HG02973 (cell line): ENCODE measurements at regions not wholly inside any gene's neighbourhood (a gene's known extent, or its start where the extent isn't known, plus 50 kb on each side); places are given as distances from the start of the nearest gene placed in this dataset.
"Not testable (repeated sequence)": the region's sequence is repeated elsewhere in the genome, so short reads cannot be mapped to it uniquely, and the experiment has no call there.

ENCODE experiments used
- ATAC-seq: cut with Tn5 transposase; IDR thresholded peaks from one replicate; pipeline ENCODE4 v1.9.1; 2021; ENCODE audit warnings: moderate library complexity; ENCODE audit not compliant: unreplicated experiment

DNA sequence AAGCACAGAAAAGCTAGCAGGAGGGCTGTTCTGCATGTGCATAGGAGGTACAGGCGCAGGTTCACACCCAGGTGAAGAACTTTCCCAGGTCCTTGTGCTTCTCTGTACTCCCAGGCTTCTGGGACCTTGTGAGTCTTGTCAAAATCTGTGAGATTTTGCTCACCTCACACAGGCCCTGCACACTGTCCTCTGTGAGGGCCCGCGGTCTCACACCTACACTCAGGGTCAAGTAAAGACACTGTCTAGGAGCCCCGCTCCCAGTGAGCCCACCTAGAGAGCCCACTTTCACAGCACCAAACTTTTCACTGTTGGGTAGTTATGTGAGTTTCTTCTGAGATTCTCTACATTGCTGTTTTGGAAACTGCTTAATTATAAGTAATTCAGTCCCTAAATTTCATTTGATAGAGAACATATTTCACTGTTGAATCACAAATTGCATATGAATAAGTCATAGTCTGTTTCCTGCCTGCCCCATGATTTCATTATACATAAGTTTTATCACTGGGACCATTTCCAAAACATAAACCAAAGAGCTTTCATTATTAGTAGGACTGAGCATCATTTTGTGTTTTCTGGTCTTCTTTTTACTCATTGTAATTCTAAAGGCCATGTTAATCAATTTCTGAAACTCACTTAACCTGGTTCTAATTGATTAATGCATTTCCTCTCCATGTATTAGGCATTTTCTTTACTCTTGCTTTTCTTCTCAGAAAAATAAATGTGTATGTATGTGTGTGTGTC, 234.2 kb upstream of the SPOPL start:
- peak; percentile 87 for ATAC-seq

DNA sequence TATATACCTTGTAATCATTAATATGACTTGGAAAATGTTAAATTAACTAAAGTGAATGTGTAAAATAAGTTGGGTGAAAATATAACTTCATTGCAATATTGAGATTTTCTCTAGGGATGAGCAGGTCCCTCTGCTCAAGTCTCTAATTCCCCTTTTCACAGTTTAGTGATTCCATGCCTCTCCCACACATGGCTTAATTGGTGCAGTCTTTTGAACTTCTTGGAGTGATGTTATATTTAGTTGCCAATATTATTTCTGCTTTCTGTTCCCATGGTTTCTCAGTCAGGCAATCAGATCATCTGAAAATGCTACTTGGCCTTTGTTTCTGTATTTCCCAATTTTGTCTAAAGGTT, 233.7 kb upstream of the SPOPL start:
- peak; percentile 10 for ATAC-seq

DNA sequence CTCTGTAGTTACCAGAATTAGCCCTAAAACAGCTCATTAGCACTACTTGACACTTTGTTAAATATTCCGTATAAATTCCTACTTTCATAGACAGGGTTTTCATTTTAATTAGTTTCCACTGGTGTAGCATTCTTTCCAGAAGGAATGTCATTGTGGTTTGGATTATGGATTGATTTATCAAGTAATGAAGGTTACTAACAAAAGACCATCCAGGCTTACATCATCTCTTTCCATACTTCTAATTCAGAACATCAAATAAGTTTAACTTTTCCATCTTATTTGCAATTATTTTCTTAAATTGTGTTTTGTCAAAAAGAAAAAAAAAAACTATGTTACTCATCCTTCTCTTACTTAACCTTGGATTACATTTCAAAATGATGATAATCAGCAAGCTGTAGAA, 231.8 kb upstream of the SPOPL start:
- ATAC-seq = no peak

DNA sequence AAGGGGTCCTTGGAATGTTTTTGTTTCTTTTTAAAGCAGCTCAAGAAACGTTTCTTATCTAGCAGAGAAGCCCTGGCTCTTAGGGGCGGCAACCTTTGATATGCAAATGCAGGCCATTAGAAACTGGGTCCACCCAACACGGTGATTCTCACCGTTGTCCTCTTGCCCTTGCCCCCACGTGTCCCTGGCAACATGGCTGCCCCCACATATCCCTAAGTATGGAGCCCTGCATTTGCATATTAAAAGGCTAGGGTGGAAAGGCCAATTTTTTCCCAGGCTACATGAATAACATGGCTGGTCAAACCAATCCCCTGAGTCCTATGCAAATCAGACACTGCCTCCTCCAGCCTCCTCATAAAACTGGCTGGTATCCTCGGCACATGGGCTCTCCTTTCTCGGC, 230.1 kb upstream of the SPOPL start:
- no peak for ATAC-seq

DNA sequence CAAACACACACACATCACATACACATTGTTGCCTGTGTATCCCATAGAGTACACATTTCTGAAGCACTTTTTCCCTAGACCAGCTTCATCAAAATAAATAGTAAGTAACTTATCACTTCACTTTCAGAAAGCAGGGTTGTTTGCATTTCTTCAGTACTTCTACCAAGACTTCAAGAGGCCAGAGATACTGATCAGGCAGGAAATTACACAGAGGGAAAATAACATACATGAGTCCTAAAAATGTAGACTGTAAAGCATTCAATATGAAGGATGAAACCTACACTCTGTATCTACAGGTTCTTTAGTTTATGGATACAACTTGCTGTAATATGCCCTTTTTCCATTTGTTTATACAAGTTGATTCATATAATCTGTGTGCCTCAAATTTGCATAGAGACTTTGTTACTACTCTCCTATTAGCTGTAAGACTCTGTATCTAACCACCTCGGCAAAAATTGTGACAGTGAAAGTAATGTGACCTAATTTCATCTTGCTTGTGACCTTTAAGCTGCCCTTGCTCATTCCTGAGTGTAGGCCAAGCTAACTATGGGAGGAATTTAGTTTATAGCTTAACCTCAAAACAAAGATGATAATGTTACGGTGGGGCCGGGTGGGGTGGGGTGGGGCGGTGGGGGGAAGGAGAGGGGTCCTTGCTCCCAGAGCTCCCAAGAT, 228.9 kb upstream of the SPOPL start:
- ATAC-seq = no peak

DNA sequence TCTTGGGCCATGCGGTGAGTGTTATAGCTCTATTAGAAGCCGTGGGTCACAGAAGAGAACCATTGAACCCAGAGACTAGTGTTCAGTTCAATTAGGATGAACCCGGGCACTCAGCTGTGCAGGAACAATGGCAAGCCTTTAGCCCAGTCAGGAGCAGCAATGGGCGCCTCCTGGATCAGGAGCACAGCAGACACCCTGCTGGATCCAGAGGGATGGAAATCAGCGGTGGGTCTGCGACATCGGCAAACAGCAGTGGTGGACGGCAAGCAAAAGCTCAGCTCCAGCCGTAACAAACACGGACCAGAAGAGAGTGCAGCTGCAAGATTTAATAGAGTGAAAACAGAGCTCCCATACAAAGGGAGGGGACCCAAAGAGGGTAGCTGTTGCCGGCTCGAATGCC, 228.3 kb upstream of the SPOPL start:
- not testable (repeated sequence) for ATAC-seq

DNA sequence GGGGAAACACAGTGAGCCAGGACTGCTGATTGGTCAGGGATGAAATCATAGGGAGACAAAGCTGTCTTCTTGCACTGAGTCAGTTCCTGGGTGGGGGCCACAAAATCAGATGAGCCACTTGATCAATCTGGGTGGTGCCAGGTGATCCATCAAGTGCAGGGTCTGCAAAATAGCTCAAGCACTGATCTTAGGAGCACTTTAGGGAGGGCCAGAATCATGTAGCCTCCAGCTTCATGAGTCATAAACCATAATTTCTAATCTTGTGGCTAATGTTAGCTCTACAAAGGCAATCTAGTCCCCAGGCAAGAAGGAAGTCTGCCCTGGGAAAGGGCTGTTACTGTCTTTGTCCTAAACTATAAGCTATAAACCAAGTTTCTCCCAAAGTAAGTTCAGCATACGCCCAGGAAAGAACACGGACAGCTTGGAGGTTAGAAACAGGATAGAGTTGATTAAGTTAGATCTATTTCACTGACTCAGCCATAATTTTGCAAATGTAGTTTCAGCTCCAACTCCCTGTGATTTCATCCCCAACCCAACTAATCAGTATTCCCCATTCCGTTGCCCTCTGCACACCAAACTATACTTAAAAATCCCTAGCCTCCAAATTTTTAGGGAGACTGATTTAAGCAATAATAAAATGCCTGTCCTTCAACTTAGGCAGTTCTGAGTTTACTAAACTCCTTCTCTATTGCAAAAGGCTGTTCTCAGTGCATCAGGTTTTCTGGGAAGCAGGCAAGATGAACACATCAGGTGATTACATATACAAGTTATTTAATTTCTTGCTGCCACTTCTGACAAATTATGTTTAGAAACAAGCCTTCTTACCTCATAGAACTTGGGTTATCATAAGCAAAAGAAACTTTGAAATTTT, 226.9 kb upstream of the SPOPL start:
- no peak for ATAC-seq

DNA sequence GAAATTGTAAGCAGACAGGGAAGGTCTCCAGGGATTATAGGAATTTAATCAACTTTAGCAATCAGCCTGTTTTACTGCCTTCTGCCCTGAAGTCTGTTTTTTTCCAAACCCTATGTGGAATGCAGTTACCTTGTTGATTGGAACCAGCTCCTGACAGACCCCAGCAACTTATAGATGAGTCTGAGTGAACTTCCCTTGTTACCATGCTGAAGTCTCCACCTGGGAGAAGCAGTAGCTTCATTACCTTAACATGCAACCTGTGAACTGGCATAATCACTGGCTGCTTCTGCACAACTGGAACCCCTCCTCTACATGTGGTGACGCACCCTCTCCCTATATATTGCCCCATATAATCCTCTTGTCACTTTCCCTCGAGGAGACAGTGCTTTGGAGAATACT, 226.3 kb upstream of the SPOPL start:
- no peak for ATAC-seq

DNA sequence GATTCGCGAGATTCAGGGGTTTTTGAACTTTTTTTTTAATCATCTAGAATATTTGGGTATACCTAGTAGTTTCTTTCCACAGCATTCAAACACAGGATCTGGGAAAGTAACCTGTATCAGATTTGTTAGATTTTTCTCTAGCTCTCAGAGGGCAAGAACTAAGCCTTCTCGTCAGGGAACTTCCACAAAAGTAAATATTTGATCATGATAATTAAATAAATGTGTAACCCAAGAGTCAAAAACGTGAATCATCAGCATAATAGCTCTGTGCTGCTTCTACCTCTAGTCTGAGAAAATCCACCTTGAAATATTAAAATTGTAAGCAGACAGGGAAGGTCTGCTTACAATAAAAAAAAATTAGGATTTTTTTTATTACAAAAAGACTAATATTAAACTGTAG, 225.7 kb upstream of the SPOPL start:
- no peak for ATAC-seq

DNA sequence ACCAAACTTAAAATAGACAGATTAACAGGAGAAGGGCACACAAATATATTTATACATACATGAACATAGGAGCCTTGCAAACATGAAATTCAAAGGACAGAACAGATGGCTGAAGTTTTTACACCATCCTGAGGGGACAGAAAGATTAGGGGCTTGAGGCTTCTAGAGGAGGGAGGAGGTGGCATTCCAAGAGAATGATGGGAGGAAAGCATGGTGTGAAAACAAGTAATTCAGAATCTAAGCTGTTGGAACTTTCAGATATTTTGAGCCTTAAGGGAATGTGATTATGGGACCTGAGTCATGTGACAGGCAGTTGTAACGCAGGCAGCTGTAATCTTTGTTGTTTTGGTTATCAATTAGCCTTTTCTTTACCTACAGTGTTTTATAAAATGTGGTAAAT, 225.2 kb upstream of the SPOPL start:
- ATAC-seq = no peak

DNA sequence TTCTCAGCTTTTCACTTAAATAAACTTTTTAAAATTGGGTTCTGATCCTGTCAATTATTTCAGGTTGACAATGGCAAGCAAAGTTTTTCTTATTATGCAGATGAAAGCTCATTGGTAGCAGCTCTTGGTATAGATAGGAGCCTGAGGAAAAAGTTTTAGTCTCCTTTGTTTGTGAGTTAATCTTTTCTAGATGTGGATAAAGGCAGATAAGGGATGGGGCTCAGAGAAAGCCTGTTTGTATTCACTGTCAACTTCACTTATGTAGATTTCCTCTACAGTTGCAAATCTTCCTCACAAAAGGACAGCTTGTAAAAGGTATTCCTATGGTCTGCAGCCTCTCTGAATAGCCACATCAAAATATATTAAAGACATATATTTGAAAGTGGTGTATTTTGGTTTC, 224.5 kb upstream of the SPOPL start:
- ATAC-seq = no peak

DNA sequence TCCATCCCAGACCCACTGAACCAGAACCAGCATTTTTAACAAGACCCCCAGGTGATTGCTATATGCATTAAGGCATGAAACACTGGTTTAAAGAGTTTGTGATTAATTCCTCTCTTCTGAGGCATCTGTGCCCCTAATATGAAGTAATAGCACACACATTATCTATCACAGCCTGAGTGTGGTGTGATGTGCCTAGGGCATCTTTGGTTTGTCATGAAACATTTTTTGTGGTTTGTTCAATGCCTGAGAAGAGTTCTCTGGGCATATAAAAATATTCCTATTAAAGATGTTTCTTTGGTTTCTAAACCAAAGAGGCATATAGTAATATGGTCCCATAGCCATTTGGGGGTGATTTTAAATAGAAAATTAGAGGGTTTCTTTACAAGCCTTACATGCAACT, 221.7 kb upstream of the SPOPL start:
- ATAC-seq = no peak

DNA sequence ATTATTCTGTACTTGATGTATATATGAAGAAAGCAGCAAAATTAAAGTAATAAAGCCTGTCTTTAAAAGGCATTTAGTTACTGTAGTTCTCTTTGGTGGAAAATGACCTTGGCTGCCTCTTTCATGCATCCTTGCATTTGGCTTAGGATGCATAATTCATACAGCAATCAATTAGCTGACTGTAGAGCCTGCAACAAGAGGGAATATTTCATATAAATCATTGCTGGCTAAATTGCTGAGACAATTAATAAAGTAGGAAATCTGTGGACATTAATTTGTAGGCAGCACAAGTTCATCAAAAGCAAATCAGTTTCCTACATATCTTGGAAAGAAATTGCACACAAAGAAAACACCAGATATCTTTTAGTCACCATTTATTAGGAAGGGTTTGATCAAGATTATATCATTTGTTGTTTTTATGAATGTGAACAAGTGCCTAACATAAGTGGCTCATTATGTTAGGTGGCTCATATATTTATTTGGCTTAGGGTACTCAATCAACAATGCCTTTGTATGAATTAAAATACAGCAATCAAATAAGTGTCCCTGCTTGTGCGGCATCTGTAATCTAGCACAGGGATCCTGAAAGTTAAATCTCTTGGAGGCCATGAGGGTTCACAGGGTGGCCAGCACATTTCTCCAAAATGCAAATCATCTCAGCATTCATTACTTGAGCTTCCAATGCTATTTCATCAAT, 220.4 kb upstream of the SPOPL start:
- ATAC-seq = no peak

DNA sequence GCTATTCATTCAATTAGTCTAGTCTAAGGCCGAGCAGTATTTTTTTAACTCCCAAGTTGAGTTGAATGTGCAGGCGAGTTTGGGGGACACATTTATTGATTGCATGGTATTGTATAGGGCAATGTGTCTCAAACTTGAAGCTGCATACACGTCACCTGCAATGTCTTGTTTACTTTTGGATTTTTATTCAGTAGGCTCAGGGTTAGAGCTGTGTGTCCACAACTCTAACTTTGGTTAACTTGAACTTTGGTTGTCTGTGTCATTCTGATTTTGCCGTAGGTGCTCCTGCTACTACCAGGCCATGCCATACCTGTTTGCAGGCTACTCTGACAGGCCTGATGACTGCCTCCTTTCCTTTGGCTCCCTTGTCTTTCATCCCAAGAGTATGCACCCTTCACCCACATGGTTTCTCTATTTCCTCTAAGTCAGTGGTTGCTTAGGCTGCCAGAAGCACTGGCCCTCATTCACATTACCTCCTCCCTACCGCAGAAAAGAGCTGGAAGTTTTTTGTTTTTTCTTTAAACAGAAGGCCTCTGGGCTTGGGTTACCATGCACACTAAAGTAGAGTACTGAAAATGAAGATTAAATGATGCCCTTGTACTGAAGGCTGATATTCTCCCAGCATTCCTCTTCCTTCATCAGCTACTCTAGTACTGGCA, 219.4 kb upstream of the SPOPL start:
- ATAC-seq = no peak

DNA sequence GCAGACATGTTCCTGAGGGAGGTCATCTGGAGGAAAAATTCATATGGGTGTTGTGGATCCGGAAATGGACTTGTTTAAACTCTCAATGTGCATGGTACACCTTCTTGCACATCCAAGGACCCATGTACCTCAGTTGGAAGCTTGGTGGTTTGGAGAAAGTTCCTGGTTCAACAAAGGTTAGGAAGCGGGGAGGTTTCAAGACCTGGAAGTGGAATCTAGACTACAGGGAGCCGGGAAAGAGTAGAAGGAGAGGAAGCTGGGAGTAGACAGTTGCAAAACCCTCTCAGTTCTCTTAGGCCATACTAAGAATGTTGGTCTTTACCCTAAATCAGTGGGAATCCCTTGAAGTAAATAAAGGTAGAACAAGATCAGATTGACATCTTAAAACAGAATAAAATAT, 209.8 kb upstream of the SPOPL start:
- ATAC-seq = no peak

DNA sequence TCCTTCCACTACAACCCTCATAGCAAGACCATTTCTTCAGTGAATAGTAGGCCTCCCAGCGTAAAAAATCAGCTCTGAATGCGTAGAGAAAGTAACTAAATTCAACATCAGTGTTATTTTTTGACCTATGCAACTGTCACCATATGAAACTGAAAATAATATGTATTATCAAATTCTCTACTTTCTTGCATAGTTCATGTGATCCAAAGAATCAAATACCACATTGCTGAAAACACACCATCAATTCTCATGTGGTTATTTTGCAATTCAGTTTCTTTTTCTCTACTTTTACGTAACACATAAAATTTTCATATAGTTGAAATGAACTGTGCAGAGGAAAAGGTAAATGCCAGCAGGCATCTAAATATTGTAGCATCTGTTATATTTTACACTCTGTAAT, 208.5 kb upstream of the SPOPL start:
- ATAC-seq = no peak

DNA sequence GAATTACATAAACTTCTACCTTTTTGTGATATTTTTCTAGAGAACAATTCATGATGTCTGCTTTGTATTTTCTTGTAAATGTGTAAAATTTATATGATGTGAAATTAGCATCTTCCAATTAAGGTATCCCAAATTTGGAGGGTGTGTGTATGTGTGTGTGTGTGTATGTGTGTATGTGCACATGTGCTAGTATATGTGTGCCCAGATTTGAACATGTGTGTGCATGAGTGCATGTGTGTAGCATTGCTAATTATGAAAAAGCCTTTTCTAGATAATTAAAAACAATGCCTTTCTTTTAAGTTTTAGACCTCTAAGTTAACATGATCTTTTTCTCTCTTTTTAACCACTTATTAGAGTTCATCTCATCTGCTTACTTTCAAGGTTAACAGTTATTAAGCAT, 208.0 kb upstream of the SPOPL start:
- ATAC-seq = no peak

DNA sequence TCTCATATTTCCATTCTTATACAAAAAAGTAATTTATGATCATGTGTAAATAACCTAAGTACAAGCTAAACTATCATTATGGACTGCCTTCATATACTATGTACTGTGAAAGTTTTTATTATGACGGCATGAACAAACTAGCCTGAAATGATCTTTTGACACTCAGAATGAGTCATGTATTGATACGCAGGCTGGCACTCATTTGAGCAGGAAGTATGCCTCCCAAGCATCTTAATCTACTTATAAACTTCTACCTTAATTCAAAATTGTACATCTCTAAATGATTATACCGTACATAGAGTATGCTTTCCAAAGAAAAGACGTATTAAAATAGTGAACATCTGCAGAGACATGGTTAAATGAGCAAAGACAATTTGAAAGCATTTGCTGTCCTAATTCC, 207.1 kb upstream of the SPOPL start:
- no peak for ATAC-seq

DNA sequence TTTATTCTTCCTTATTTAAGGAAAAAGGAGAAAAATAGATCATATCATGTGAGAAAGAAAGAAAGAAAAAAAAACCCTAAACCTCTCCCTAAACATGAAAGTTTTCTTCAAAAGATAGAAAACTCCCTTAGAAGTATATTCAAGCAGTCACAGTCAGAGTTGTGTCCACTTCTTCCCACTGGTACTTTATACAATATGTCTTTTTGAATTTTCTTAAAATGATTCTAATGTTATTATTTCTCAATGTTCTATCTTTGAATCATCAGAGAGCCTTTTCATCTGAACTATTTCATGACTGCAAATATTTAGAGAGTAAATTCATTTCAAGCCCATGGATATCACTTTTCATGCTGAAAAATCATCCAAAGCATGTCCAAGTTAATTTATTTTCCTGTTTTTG, 205.2 kb upstream of the SPOPL start:
- ATAC-seq = no peak

DNA sequence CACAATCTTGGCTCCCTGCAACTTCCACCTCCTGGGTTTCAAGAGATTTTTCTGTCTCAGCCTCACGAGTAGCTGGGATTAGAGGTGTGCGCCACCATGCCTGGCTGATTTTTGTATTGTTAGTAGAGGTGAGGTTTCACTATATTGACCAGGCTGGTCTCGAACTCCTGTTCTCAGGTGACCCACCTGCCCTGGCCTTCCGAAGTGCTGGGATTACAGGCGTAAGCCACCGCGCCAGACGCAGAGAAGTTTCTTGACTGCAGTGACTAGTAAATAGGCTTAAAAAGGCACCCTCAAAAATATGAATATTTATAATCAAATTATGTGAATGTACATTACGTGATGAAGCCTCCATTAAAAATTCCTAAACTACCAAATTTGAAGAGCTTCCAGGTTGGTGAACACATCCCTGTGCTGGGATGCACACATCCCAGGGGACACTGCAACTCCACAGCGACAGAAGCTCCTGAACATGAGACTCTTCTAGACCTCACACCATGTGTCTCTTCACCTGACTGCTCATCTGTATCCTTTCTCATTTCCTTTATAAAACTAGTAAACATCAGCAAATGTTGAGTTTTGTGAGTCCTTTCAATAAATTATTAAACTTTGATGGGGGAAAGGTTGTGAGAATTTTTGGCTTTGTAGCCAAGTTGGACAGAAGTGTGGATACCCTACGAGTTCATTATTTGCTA, 203.3 kb upstream of the SPOPL start:
- peak; percentile 78 for ATAC-seq
